ENCODE measurements at regions not wholly inside any gene's neighbourhood (a gene's known extent, or its start where the extent isn't known, plus 50 kb on each side); places are given as distances from the start of the nearest gene placed in this dataset.

DNA sequence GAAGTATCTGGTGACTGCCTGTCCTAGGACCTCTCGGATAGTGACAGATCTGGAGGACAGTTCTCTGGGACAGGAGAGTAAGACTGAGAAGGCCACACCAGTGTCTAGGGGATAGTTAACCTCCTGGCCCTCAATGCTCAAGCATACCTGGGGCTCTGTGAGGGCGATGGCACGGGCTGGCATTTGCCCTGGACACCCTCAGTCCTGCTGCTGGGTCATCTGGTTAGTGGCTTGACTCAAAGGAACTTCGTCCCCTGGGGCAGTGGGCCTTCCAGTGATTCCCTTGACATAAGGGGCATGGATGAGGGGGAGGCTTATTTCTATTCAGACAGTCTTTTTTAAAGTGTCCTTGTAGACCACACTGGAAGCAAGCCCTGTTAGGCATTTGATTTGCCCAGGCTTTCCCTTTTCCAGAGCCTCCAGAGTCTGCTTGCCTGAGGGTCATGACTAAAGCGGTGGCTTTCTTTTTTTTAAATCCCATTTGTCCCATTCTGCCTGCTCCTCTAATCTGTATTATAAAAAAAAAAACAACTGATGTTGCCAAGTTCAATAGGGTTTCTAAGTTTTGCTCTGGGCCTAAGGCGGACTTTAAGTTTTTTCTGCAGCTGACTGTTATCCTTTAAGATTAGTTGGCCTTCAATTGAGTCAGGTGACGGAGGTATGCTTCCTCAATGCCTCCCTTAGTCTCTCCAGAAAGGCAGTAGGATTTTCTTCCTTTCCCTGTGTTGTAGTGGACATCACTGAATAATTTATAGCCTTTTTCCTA lies 2083.5 kb upstream of the C9orf72 start:
- no peak for TF ChIP-seq JUND (IDR thresholded peaks at IDR 0.05; ENCODE audit: low read length)
- TF ChIP-seq SUZ12 (IDR thresholded peaks at IDR 0.05; ENCODE audit: low read length) = no peak
- TF ChIP-seq, protein P1, sequence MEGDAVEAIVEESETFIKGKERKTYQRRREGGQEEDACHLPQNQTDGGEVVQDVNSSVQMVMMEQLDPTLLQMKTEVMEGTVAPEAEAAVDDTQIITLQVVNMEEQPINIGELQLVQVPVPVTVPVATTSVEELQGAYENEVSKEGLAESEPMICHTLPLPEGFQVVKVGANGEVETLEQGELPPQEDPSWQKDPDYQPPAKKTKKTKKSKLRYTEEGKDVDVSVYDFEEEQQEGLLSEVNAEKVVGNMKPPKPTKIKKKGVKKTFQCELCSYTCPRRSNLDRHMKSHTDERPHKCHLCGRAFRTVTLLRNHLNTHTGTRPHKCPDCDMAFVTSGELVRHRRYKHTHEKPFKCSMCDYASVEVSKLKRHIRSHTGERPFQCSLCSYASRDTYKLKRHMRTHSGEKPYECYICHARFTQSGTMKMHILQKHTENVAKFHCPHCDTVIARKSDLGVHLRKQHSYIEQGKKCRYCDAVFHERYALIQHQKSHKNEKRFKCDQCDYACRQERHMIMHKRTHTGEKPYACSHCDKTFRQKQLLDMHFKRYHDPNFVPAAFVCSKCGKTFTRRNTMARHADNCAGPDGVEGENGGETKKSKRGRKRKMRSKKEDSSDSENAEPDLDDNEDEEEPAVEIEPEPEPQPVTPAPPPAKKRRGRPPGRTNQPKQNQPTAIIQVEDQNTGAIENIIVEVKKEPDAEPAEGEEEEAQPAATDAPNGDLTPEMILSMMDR (IDR thresholded peaks at IDR 0.05; ENCODE audit: control extremely low read depth in 1 of 3, insufficient read depth in 1 of 3, low read depth in 1 of 3, low read length in 3 of 3) = no peak
